CD4-positive, alpha-beta T cell treated with Interleukin-15 for 1 hour (primary cell): ENCODE measurements at regions not wholly inside any gene's neighbourhood (a gene's known extent, or its start where the extent isn't known, plus 50 kb on each side); places are given as distances from the start of the nearest gene placed in this dataset.

ENCODE experiments used
- DNase-seq: peaks from one replicate; pipeline ENCODE4 v3.0.0-alpha.2; 2020

- peak; percentile 97 for DNase-seq
These were observed 83.4 kb downstream of the FAM43A start for GRCh38 chr3:194769020-194769643.

GRCh38 chr3:194772241-194773000 is 86.7 kb downstream of the FAM43A start:
- no peak for DNase-seq

- no peak for DNase-seq
These were observed 87.5 kb downstream of the FAM43A start for GRCh38 chr3:194773216-194773615.

GRCh38 chr3:194773771-194774455 is 88.2 kb downstream of the FAM43A start:
- DNase-seq: no peak

- DNase-seq: no peak
These were observed 89.6 kb downstream of the FAM43A start for GRCh38 chr3:194775266-194775665.

GRCh38 chr3:194775731-194776130 is 90.0 kb downstream of the FAM43A start:
- DNase-seq: no peak

- no peak for DNase-seq
These were observed 92.0 kb downstream of the FAM43A start for GRCh38 chr3:194777729-194778128.

- DNase-seq: no peak
These were observed 94.1 kb downstream of the FAM43A start for GRCh38 chr3:194779729-194780224.

GRCh38 chr3:194780706-194781105 is 95.0 kb downstream of the FAM43A start:
- no peak for DNase-seq

GRCh38 chr3:194781617-194782016 is 95.9 kb downstream of the FAM43A start:
- DNase-seq: no peak

GRCh38 chr3:194782698-194783404 is 97.2 kb downstream of the FAM43A start:
- no peak for DNase-seq

GRCh38 chr3:194784361-194784760 is 98.7 kb downstream of the FAM43A start:
- DNase-seq: no peak

GRCh38 chr3:194785315-194785714 is 99.6 kb downstream of the FAM43A start:
- no peak for DNase-seq

- no peak for DNase-seq
These were observed 101.4 kb downstream of the FAM43A start for GRCh38 chr3:194787072-194787471.

- DNase-seq: no peak
These were observed 102.0 kb downstream of the FAM43A start for GRCh38 chr3:194787650-194788049.

GRCh38 chr3:194792368-194792767 is 106.7 kb downstream of the FAM43A start:
- DNase-seq: no peak

- no peak for DNase-seq
These were observed 112.0 kb downstream of the FAM43A start for GRCh38 chr3:194797555-194798250.

GRCh38 chr3:194798486-194798885 is 112.8 kb downstream of the FAM43A start:
- DNase-seq: no peak

GRCh38 chr3:194800002-194800401 is 114.3 kb downstream of the FAM43A start:
- DNase-seq: no peak

GRCh38 chr3:194801461-194802432 is 116.1 kb downstream of the FAM43A start:
- no peak for DNase-seq

- DNase-seq: no peak
These were observed 119.1 kb downstream of the FAM43A start for GRCh38 chr3:194804796-194805195.
